ENCODE measurements at regions not wholly inside any gene's neighbourhood (a gene's known extent, or its start where the extent isn't known, plus 50 kb on each side); places are given as distances from the start of the nearest gene placed in this dataset.

GRCh38 chr16:86337138-86337537 lies 173.2 kb upstream of the FOXF1 start:
- TF ChIP-seq, protein P1, sequence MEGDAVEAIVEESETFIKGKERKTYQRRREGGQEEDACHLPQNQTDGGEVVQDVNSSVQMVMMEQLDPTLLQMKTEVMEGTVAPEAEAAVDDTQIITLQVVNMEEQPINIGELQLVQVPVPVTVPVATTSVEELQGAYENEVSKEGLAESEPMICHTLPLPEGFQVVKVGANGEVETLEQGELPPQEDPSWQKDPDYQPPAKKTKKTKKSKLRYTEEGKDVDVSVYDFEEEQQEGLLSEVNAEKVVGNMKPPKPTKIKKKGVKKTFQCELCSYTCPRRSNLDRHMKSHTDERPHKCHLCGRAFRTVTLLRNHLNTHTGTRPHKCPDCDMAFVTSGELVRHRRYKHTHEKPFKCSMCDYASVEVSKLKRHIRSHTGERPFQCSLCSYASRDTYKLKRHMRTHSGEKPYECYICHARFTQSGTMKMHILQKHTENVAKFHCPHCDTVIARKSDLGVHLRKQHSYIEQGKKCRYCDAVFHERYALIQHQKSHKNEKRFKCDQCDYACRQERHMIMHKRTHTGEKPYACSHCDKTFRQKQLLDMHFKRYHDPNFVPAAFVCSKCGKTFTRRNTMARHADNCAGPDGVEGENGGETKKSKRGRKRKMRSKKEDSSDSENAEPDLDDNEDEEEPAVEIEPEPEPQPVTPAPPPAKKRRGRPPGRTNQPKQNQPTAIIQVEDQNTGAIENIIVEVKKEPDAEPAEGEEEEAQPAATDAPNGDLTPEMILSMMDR (IDR thresholded peaks at IDR 0.05), result no peak
- TF ChIP-seq POLR2A (IDR thresholded peaks at IDR 0.05), result no peak

Measured in sigmoid colon (tissue), 3 donors.